ENCODE measurements at regions not wholly inside any gene's neighbourhood (a gene's known extent, or its start where the extent isn't known, plus 50 kb on each side); places are given as distances from the start of the nearest gene placed in this dataset.

GRCh38 chr5:18394443-18394804 is 760.2 kb downstream of the TAF11L14 start:
- dilution Hi-C loops (cut with MboI; ENCODE audit: extremely low pct_ligation_motif_present, low sequenced_read_pairs): no loop called here
- Histone ChIP-seq H3K79me2 (ENCODE audit: control insufficient read depth, insufficient read depth, low read length) (no peaks in the 10 kb centered on the region), H2AFZ (ENCODE audit: control insufficient read depth, low read length) (no peak overlapping the region), H3K27ac (ENCODE audit: control insufficient read depth, insufficient read depth, low read length) (no peak overlapping the region), H3K4me3 (ENCODE audit: control insufficient read depth in 2 of 3, extremely low read depth in 1 of 3, insufficient read depth in 2 of 3, low read depth in 1 of 3, low read length in 3 of 3) (no peak overlapping the region), H3K9ac (ENCODE audit: control insufficient read depth, extremely low read depth, insufficient read depth, low read length) (no peak overlapping the region), H3K36me3 (ENCODE audit: control insufficient read depth in 2 of 2, extremely low read depth in 1 of 2, insufficient read depth in 2 of 2, low read length in 2 of 2) (no peaks in the 10 kb centered on the region), H3K9me3 (ENCODE audit: control insufficient read depth, low read depth, low read length) (no peaks in the 10 kb centered on the region), H4K20me1 (ENCODE audit: control insufficient read depth, extremely low read depth, insufficient read depth, low read length) (no peaks in the 10 kb centered on the region), H3K4me1 (ENCODE audit: control insufficient read depth, extremely low read depth, insufficient read depth, low read length) (no peaks in the 10 kb centered on the region), H3K9me1 (ENCODE audit: control insufficient read depth, extremely low read depth, insufficient read depth, low read length) (no peaks in the 10 kb centered on the region), H3K4me2 (ENCODE audit: control insufficient read depth, extremely low read depth, insufficient read depth, low read depth, low read length) (no peak overlapping the region), H3K27me3 (ENCODE audit: control insufficient read depth, extremely low read depth, insufficient read depth, low read length) (no peaks in the 10 kb centered on the region)
- TF ChIP-seq EZH2 (IDR thresholded peaks at IDR 0.05; ENCODE audit: low read length): no peak
- TF ChIP-seq, protein P1, sequence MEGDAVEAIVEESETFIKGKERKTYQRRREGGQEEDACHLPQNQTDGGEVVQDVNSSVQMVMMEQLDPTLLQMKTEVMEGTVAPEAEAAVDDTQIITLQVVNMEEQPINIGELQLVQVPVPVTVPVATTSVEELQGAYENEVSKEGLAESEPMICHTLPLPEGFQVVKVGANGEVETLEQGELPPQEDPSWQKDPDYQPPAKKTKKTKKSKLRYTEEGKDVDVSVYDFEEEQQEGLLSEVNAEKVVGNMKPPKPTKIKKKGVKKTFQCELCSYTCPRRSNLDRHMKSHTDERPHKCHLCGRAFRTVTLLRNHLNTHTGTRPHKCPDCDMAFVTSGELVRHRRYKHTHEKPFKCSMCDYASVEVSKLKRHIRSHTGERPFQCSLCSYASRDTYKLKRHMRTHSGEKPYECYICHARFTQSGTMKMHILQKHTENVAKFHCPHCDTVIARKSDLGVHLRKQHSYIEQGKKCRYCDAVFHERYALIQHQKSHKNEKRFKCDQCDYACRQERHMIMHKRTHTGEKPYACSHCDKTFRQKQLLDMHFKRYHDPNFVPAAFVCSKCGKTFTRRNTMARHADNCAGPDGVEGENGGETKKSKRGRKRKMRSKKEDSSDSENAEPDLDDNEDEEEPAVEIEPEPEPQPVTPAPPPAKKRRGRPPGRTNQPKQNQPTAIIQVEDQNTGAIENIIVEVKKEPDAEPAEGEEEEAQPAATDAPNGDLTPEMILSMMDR (optimal IDR thresholded peaks at IDR 0.05 in 1 of 3, IDR thresholded peaks at IDR 0.05 in 1 of 3, conservative IDR thresholded peaks at IDR 0.05 in 1 of 3; ENCODE audit: extremely low read depth in 1 of 3, insufficient read depth in 2 of 3, low read length in 3 of 3): no peak
- DNase-seq (ENCODE audit: low read depth, low spot score): no peak
- FAIRE-seq: no peak

DNA sequence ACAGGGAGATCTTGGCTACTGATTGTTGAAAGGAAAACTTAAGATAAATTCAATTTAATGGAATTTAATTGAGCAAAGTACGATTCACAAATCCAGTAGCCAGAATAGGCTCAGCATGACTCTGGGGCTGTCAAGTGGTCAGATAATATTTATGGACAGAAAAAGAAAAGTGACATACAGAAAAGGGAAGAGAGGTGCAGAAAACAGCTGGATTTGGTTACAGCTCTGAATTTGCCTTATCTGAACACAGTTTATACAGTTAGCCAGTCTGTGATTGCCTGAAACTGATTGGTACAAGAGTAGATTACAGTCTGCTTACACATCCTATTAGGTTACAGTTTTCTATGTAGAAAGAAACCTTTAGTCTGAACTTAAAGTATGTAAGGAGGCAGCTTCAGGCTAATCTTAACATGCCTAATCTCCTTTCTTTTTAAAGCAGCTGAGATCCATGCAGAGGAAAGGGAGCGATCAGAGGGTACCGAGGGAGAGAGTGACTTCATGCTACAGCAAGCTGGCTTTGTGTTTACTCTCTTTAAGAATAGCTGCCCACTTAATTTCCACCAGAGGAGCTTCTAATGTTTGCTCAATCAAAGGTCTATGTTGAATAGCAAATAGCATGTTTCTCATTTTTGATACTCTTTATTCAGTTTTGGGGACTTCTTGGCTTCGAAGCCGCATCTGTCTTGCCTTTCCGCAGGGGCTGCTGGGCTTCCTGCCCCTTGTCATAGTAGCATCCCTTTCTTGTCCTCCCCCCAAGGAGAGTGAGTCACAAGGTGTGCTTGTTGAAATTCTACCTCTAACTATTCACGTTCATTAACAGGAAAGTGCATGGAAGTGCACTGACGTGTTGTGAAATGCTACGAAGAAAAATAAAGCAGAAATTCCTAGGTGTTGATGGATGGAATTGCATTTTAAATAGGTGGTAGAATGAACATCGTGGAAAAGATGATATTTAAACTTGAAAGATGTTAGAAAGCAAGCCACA is 761.2 kb downstream of the TAF11L14 start:
- dilution Hi-C loops (cut with MboI; ENCODE audit: extremely low pct_ligation_motif_present, low sequenced_read_pairs): no loop called here
- DNase-seq (ENCODE audit: low read depth, low spot score) (no peak), FAIRE-seq (no peak)
- Histone ChIP-seq H4K20me1 (ENCODE audit: control insufficient read depth, extremely low read depth, insufficient read depth, low read length) (no peaks in the 10 kb centered on the region), H3K27ac (ENCODE audit: control insufficient read depth, insufficient read depth, low read length) (no peak overlapping the region), H3K27me3 (ENCODE audit: control insufficient read depth, extremely low read depth, insufficient read depth, low read length) (no peaks in the 10 kb centered on the region), H3K4me2 (ENCODE audit: control insufficient read depth, extremely low read depth, insufficient read depth, low read depth, low read length) (no peak overlapping the region), H3K4me1 (ENCODE audit: control insufficient read depth, extremely low read depth, insufficient read depth, low read length) (no peaks in the 10 kb centered on the region), H3K9ac (ENCODE audit: control insufficient read depth, extremely low read depth, insufficient read depth, low read length) (no peak overlapping the region), H3K9me1 (ENCODE audit: control insufficient read depth, extremely low read depth, insufficient read depth, low read length) (no peaks in the 10 kb centered on the region), H3K79me2 (ENCODE audit: control insufficient read depth, insufficient read depth, low read length) (no peaks in the 10 kb centered on the region), H3K4me3 (ENCODE audit: control insufficient read depth in 2 of 3, extremely low read depth in 1 of 3, insufficient read depth in 2 of 3, low read depth in 1 of 3, low read length in 3 of 3) (no peak overlapping the region), H2AFZ (ENCODE audit: control insufficient read depth, low read length) (no peak overlapping the region), H3K36me3 (ENCODE audit: control insufficient read depth in 2 of 2, extremely low read depth in 1 of 2, insufficient read depth in 2 of 2, low read length in 2 of 2) (no peaks in the 10 kb centered on the region), H3K9me3 (ENCODE audit: control insufficient read depth, low read depth, low read length) (no peaks in the 10 kb centered on the region)
- TF ChIP-seq, protein P1 (optimal IDR thresholded peaks at IDR 0.05 in 1 of 3, IDR thresholded peaks at IDR 0.05 in 1 of 3, conservative IDR thresholded peaks at IDR 0.05 in 1 of 3; ENCODE audit: extremely low read depth in 1 of 3, insufficient read depth in 2 of 3, low read length in 3 of 3): no peak
- no peak for TF ChIP-seq EZH2 (IDR thresholded peaks at IDR 0.05; ENCODE audit: low read length)
